Right lobe of liver (tissue), 6 donors: ENCODE measurements at regions not wholly inside any gene's neighbourhood (a gene's known extent, or its start where the extent isn't known, plus 50 kb on each side); places are given as distances from the start of the nearest gene placed in this dataset.

Source experiments
- ATAC-seq, 4 donors: fragments of 200-7000 bp; cut with Tn5 transposase; one replicate each; pipeline ENCODE4 v1.9.1; 2020; ENCODE audit warnings: mild to moderate bottlenecking in 4 of 4, moderate library complexity in 4 of 4
- DNase-seq, 3 donors: peaks; one replicate each; pipeline ENCODE4 v3.0.0-alpha.2; 2020
- H3K27ac ChIP-seq, 3 donors: fragments of 200-600 bp; one replicate each; pipeline ENCODE4 v1.8.0; 2022
- H3K27me3 ChIP-seq, 2 donors: fragments of 200-600 bp; one replicate each; pipeline ENCODE4 v1.8.0; 2022
- H3K36me3 ChIP-seq, 4 donors: fragments of 200-600 bp; sonication (generic) in 1 of 4; one replicate each; pipeline versions ENCODE4 v1.5.1 to v1.8.0; 2017 to 2022; ENCODE audit warnings: control low read depth in 1 of 4
- H3K4me1 ChIP-seq, 4 donors: fragments of 200-600 bp; sonication (generic) in 1 of 4; one replicate each; pipeline versions ENCODE4 v1.5.1 to v1.8.0; 2017 to 2022; ENCODE audit warnings: control low read depth in 1 of 4
- H3K4me3 ChIP-seq, 3 donors: fragments of 200-600 bp; one replicate each; pipeline ENCODE4 v1.8.0; 2022
- H3K9me3 ChIP-seq, 4 donors: fragments of 200-600 bp; sonication (generic) in 1 of 4; one replicate each; pipeline versions ENCODE4 v1.5.1 to v1.8.0; 2017 to 2022; ENCODE audit warnings: control low read depth in 1 of 4
- CTCF ChIP-seq, 4 donors: fragments of 200-600 bp in 3 of 4; fragments of 450-650 bp in 1 of 4; IDR thresholded peaks; one replicate each; pipeline versions ENCODE4 v1.5.1 to v1.8.0; 2016 to 2022; ENCODE audit warnings: antibody characterized with exemption in 4 of 4, mild to moderate bottlenecking in 2 of 4
- POLR2A ChIP-seq: fragments of 450-650 bp; IDR thresholded peaks from one replicate; pipeline ENCODE4 v1.6.1; 2017; ENCODE audit warnings: antibody characterized with exemption, mild to moderate bottlenecking
- WGBS: methylation state at CpG from one replicate; pipeline ENCODE4 v1.1.6; 2018; ENCODE audit warnings: low coverage, low lambda C conversion rate; ENCODE audit not compliant: insufficient coverage; ENCODE audit errors: missing lambda C conversion rate; 5-methylcytosine and 5-hydroxymethylcytosine counted together
- intact Hi-C, 2 donors: fragments of 100-400 bp; cut with DNase I; formaldehyde crosslinking; loops; one replicate each; pipeline versions ENCODE4 v1.11.2 to v1.14.1; 2022
- donor health status: DM: no; HTN: yes; CAD: no.
- donor health status: DM: no; HTN: no; CAD: no.
- donor health status: DM: no; HTN: no; CAD: no.
- donor health status: DM: no; HTN: yes; CAD: no.
- donor health status: DM: no; HTN: yes; CAD: no.

- TF ChIP-seq POLR2A (no peak), CTCF (IDR thresholded peaks at IDR 0.05) (no peak)
- DNase-seq = no peak
- Histone ChIP-seq H3K4me1 (no peaks in the 10 kb centered on the region), H3K27me3 (no peaks in the 10 kb centered on the region), H3K27ac (no peak overlapping the region), H3K4me3 (no peak overlapping the region), H3K9me3 (no peaks in the 10 kb centered on the region), H3K36me3 (no peaks in the 10 kb centered on the region)
- ATAC-seq = no peak
- 29% methylated on average over 4 of the region's 4 CpGs for WGBS
- intact Hi-C loops = no loop called here
These were observed 113.7 kb upstream of the LSM6 start for GRCh38 chr4:146061610-146062334.

GRCh38 chr4:146059865-146060264 lies 115.7 kb upstream of the LSM6 start:
- no peak for DNase-seq
- Histone ChIP-seq H3K36me3 (no peaks in the 10 kb centered on the region), H3K27me3 (no peaks in the 10 kb centered on the region), H3K27ac (no peak overlapping the region), H3K4me1 (no peaks in the 10 kb centered on the region), H3K4me3 (no peak overlapping the region), H3K9me3 (no peaks in the 10 kb centered on the region)
- WGBS = 34% methylated on average over 3 of the region's 3 CpGs
- no peak for TF ChIP-seq POLR2A
- TF ChIP-seq CTCF (IDR thresholded peaks at IDR 0.05) = no peak
- peak in 2 of 4 donors; percentile 46 to 52 for ATAC-seq
- intact Hi-C loops = no loop called here

DNA sequence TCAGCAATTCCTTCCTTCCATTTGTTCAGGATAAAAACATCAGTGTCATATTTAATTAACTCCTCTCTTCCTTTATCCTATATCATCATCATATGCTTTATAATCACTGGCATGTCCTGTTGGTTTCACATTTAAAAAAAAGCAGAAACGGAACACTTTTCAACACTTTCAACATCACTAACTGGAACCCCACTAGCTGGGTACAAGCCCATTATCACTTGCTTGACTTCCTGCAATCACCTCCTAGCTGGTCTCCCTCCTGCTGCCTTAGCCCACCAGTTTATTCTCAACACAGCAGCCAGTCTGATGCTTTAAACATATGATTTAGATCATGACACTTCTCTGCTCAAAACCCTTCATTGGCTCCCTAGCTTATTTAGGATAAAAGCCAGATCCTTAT lies 116.4 kb upstream of the LSM6 start:
- ATAC-seq = peak in 1 of 4 donors; percentile 20
- 77% methylated on average over 1 of the region's 1 CpG for WGBS
- Histone ChIP-seq H3K9me3 (no peaks in the 10 kb centered on the region), H3K27ac (no peak overlapping the region), H3K4me3 (no peak overlapping the region), H3K27me3 (no peaks in the 10 kb centered on the region), H3K36me3 (no peaks in the 10 kb centered on the region), H3K4me1 (no peaks in the 10 kb centered on the region)
- no peak for DNase-seq
- TF ChIP-seq POLR2A (no peak), CTCF (IDR thresholded peaks at IDR 0.05) (no peak)
- intact Hi-C loops = no loop called here

DNA sequence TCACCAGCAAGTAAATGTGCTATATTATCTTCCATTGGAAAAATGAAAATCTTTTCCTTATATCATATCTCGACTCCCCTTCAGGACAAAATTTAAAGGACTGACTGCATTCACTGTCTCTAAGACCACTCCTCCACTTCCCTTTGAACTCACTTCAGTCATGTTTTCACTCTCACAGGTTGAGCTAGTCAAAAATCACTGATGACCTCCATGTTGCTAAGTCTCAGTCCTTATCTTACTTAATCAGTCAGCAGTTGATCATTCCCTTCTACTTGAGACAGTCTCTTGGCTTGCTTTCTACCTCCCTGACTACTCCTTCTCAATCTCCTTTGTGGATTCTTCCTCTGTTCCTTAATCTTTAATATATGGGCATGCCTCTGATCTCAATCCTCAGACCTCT lies 117.0 kb upstream of the LSM6 start:
- ATAC-seq = no peak

More for the DNA sequence above, 117.0 kb upstream of the LSM6 start:
- Histone ChIP-seq H3K4me1 (no peaks in the 10 kb centered on the region), H3K9me3 (no peaks in the 10 kb centered on the region), H3K4me3 (no peak overlapping the region), H3K36me3 (no peaks in the 10 kb centered on the region), H3K27me3 (no peaks in the 10 kb centered on the region), H3K27ac (no peak overlapping the region)
- no peak for DNase-seq
- no peak for TF ChIP-seq POLR2A
- no peak for TF ChIP-seq CTCF (IDR thresholded peaks at IDR 0.05)
- intact Hi-C loops = no loop called here
- WGBS = 31% methylated on average over 1 of the region's 1 CpG
